ENCODE measurements at regions not wholly inside any gene's neighbourhood (a gene's known extent, or its start where the extent isn't known, plus 50 kb on each side); places are given as distances from the start of the nearest gene placed in this dataset.
"Not testable (repeated sequence)": the region's sequence is repeated elsewhere in the genome, so short reads cannot be mapped to it uniquely, and the experiment has no call there.

DNA sequence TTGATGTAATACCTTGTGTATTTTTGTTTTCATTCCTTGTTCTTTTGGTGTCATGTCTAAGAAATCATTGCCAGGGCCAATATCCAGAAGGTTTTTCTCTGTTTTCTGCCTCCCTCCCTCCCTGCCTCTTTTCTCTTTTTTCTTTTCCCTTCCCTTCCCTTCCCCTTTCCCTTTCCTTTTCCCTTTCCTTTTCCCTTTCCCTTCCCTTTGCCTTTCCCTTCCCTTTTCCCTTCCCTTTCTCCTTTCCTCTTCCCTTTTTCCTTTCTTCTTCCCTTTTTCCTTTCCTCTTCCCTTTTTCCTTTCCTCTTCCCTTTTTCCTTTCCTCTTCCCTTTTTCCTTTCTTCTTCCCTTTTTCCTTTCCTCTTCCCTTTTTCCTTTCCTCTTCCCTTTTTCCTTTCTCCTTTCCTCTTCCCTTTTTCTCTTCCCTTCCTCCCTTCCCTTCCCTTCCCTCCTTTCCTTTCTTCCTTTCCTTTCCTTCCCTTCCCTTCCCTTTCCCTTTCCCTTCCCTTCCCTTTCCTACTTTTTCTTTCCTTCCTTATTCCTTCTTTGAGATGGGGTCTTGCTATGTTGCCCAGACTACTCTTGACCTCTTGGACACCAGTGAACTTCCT lies 646.1 kb downstream of the RAPGEF2 start:
- DNase-seq, result no peak

DNA sequence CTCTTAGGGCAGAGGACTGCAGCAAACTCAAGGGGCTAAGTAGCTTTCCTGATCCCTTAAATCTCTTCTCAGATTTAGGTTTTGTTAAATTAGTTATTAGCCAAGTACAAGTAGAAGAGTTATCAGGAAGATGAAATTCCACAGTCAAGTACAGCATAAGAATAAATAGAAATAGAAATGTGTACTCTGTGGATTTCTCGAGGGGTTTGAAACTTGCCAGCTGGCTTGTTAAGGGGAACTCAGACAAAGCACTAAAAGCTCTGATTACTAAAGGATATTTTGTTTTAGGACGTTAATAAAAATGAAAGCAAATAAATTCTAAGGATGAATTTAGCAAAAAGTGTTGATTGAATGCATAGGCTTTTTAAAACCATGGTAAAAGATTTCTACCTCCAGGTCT lies 654.6 kb downstream of the RAPGEF2 start:
- no peak for DNase-seq

DNA sequence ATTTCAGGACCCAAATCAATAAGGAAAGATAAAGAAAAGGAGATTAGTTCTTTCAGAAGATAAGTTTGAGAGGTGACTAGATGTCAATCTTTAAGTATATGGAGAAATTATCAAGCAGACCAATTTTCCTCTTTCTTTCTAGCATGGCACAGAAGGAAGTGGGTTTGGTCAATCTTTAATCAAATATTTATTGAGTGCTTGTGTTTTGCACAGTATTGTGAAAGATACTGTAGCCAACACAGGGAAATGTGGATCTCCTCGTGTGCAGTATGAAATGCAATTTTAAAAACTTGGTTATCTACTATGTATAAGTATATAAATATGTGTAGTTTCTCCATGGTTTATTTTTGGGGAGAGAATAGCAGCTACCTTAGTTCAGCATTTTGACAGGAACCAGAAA lies 655.2 kb downstream of the RAPGEF2 start:
- DNase-seq, result no peak

DNA sequence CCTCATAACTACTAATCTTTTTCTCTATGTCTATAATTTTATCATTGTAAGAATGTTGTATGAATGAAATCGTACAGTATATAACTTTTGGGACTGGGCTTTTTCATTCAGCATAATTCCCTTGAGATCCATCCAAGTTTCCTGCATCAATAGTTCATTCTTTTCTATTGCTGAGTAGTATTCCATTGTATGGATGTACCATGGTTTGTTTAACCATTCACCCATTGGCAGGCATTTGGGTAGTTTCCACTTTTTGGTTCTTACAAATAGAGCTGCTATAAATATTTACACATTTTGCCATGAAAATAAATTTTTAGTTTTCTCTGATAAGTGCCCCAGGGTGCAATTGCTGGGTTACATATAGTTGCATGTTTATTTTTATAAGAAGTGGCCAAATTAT lies 659.8 kb downstream of the RAPGEF2 start:
- DNase-seq, result no peak

DNA sequence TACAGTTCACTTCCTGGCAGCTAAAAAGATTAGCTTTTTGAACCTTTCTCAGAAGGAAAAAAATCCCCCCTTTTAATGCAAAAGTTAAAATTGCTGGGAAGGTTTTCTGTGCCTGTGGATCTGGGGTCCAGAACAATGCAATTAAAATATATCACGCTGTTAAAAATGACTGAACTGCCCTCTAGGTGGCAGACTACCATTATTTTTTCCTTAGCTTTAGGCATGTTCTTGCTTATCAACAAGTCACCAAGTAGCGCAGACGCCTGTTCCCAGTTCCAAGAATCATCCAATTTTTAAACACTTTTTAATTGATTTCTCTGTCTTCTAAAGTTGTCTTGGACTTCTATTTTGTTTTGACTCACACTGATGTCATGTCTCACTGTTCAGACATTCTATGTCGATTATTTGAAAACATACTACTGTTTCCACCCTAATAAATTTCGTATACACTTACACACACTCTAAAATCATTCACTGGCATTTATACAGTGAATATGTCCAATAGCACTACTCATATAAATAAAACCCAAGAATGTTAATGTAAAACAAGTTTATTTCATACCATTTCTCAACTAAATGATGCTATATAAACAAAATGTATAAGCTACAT lies 661.6 kb downstream of the RAPGEF2 start:
- DNase-seq, result peak; percentile 79

DNA sequence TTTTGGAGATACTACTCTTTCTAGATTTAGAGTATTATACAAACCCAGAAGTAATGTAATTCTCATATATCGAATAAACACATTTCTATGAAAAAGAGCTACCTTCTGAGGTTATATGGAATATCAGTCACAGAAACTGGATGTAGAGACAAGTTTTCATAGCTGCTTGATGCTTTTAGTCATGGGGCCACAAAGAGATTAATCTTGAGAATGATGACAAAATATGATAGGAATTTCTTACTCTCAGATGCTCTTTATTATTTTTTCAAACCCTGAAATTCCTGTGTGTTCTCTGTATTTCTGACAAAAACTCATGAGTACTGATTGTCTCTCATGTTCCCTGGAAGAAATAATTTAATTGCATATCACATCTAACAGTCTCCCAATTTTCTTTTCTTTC lies 662.5 kb downstream of the RAPGEF2 start:
- no peak for DNase-seq

DNA sequence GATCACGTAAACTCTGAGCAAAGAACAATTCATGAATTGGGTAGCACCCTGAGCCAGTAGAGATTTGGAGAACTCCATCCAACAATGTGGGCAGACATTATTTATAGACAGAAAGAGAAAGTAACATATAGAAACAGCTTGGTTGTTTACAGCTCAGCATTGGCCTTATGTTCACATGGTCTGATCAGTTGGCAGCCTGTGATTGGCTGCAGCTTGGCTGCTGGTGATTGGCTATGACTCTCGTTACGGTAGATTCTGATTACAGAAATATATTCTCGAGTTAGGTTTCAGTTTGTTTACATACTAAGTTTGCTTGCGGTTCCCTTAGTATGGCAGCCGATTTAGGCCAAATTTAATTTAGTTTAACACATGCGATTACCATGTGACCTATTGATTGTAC lies 663.4 kb downstream of the RAPGEF2 start:
- no peak for DNase-seq

DNA sequence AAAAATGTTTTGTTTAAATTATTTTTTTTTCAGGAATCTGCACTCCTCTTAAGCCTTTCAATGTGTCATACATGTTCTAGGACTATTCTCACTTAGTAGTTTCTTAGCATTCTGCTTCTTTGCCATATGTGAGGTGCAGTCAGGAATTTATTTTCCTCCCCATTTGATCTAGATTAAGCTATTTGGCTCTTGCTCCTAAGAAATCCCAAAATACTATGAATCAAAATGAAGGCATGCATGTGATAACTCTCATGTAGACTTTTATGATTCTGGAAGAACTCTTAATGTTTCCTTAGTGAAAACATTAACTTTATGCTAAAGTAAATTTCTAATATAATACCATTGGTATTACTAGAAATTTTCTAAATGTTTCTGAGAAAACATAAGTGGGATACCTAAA lies 664.5 kb downstream of the RAPGEF2 start:
- no peak for DNase-seq

DNA sequence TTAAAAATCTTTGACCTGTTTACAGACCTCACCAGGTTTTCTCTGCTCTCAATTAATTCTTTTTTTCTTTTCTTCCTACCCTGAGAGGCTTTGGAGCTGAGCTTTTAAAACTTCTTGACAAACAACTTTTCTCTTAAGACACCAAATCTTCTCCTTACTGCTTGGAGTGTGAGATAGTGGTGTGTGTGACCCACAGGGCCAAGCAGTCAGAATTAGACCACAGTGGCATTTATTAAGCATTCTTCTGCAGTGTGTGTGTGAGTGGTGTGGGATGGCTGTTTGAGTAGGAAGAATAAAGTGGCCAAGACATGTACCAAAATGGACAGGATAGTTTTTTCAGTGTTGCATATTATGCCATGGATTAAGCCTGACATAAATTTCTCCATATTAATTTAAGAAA lies 665.1 kb downstream of the RAPGEF2 start:
- DNase-seq, result no peak

DNA sequence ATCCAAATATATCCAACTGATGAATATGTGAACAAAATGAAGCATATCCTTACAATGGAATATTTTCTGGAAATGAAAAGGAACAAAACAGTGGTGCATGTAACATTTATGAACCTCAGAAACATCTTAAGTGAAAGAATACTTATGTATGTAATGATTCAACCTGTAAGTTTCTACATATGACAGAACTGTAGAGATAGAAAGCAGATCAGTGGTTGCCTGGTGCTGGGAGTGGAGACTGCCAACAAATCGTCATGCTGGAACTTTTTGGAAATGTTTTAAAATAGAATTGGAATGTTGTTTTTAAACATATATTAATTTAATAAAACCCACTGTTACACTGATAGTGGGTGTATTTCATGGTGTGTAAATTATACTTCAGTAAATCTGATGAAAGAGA lies 667.5 kb downstream of the RAPGEF2 start:
- DNase-seq, result no peak

DNA sequence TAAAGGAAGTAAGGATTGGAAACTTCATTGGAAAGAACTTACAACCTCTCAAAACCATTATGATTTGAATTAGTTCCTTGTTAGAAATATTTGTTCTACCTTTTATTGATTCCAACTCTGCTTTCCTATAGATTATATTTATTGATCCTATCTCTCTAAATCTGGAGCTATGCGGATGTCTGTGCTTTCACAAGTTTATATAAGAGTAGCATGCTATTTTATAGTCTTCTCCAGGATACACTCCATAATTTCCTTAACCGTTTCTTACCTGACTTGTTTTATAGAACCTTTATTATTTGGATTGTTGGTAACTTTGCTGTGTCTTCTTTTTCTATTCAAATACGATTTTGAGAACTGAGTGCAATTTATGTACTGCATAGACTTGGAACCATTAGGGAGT lies 668.1 kb downstream of the RAPGEF2 start:
- no peak for DNase-seq

DNA sequence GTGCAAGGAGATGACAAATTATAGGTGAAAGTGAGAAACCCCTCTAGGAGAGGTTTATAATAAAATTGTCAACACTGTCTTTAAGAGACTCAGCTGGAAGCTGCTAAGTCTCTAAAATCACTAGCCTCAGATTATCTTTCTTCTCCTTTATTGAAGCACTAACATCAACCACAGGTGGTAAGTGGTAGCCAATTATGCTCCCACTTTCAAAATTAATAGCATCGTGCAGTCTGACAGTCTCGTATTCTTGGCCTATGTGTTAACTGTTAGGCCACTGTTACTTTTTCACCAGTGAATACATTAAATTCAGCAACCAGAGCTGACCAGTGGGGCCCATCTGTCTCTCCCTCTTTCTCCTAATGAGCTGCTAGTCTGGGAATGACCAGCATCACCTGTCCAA lies 674.1 kb downstream of the RAPGEF2 start:
- no peak for DNase-seq

DNA sequence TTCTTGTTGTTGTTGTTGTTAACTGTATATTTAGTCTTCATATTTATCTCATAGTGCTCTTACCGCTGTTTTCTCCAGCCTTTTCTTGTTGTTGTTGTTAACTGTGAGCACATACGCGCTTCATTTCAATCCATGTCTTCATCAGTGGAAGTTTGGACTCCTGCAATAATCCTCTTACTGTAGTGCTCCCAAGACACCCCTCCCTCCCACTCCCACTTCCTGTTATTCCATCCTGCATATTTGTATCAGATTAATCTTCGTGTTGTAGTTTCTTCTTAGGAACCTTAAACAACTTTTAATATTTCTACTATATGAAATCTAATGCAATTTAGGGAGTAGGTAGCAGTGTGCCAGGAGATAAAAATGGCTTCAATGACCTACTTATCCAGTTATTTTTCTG lies 674.8 kb downstream of the RAPGEF2 start:
- no peak for DNase-seq

DNA sequence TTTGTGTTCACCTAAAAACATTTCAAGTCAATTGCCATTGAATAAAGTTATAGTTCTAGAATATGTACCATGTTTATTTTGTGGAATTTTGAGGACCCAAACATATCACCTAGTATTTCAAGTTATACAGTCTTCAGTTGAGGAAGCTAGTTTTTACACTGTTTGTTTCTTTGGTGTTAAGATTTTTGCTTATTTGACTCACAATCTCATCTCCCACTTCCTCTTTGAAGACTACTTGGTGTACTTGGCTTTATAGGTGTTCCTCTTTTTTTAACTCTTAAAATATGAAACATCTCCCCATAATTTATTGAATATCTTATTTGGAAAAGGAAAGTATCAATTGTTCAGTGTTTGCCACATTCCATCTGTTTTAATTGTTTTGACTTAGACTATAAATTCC lies 675.4 kb downstream of the RAPGEF2 start:
- DNase-seq, result no peak

DNA sequence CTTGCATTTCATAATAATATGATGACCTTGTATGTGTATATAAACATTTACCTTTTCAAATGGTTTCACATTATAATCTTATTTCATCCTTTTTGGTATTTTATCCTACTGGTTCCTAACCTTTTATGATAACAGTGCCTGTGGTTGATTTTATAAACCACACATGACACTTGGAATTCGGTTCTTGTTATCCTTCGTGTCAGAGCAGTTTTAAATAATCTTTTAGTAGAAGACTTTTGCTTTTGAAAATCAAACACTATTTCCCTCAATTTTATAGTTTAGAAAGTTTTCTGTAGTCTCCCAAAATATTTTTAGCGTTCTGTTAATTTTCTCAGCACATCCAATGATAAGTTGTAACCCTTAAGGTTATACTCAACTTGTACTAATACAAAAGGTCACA lies 676.8 kb downstream of the RAPGEF2 start:
- DNase-seq, result no peak

DNA sequence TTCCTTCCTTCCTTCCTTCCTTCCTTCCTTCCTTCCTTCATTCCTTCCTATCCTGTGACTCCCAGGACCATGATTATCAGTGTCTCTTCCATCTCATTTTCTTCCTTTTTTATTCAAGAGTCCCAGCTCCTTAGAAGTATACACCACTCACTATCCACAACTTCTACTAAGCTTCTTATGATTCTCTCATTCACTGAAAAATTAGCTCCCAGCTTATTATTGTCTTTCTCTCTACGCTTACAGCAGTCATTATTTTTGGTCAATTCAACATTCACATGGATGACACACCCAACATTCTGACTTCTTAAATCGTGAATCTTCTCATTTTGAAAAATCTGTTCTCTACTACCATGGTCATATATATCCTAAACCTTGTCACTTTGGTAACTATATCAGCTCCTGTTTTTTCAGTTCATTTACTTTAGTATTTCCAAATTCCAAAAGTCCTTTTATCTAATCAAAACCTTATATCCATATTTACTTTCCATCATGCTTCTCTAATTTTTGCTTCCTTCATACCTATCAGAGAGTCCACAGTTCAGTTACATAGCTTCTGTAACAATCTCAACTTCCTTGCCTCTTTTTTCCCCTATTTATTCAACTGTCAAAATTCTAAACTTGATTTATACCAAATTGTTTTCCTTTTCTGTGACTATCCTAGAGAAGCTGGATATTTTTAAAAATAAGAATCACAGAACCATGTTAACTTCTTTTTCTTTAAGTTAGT lies 677.5 kb downstream of the RAPGEF2 start:
- no peak for DNase-seq

DNA sequence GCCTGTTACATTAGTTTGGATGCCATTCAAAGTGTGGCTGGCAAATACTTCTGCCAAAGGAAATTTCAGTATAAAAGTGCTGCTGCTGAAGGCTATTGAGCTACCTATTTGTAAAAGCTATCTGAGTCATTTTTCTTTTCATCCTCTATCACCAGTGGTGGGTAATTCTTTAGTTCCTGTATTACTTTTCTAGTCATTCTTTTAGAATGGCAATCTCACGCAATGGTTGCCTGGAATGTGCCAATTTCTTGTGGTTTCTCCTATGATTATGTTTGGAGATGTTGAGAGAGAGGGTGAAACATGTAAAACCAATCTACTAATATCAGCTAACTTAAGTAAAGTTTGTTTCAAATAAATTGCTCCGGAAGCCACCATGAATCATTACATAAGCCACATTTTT lies 685.0 kb downstream of the RAPGEF2 start:
- no peak for DNase-seq

DNA sequence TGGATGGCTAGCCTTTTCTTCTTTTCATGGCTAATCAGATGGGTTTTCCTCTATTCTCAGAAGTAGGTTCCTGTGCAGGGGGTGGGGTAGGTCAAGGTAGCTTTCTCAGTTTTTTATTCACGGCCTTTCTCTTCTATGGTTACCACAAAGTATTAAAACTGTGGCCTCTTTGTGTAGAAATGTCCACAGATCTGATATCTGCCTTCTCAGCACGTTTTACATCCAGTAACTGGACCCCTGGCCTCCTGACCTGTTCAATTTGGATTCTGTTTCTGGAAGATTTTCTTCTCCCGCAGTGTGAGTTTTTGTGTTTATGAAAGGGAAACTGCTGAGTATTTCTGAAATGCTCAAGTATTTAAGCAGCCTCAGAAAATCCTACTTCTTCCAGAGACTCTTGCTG lies 688.5 kb downstream of the RAPGEF2 start:
- DNase-seq, result no peak

DNA sequence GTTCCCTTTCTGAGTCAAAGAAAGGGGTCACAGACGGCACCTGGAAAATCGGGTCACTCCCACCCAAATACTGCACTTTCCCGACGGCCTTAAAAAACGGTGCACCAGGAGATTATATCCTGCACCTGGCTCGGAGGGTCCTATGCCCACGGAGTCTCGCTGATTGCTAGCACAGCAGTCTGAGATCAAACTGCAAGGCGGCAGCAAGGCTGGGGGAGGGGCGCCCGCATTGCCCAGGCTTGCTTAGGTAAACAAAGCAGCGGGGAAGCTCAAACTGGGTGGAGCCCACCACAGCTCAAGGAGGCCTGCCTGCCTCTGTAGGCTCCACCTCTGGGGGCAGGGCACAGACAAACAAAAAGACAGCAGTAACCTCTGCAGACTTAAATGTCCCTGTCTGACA lies 701.7 kb downstream of the RAPGEF2 start:
- not testable (repeated sequence) for DNase-seq

DNA sequence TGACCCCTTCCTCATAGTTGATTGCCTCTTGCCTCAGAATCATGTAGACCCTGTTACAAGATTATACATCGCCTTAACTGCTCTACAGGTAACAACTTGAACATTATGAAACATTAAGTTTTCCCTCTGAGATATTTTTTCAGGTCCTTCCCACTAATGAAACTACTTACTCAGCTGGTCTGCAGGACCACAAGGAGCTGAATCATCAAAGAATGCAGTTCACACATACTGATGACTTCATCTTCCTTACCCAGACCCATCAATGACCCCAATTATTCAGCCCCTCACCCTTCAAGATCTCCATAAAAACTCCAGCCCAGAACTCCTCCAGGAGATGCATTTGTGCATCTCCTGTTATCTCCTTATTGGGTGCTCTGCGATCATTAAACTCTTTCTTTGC lies 720.9 kb downstream of the RAPGEF2 start:
- no peak for DNase-seq

DNA sequence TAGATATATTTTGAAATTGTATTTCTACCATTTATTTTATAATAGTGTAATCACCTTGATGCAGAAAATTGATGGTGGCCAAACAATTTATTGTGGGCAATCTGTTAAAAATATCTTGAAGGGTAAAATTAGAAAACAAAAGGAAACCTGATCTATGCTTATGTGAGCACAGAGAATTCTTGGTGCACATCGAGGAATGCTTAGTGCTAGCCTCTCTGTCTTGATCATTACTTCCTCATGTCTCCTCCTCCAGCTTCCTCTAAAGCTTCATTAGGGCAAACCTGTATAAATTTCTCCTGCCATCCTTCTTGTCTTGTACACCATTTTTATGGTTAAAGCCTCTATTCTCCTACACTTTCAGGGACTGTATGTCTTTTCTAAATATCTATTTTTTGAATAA lies 725.8 kb downstream of the RAPGEF2 start:
- no peak for DNase-seq

DNA sequence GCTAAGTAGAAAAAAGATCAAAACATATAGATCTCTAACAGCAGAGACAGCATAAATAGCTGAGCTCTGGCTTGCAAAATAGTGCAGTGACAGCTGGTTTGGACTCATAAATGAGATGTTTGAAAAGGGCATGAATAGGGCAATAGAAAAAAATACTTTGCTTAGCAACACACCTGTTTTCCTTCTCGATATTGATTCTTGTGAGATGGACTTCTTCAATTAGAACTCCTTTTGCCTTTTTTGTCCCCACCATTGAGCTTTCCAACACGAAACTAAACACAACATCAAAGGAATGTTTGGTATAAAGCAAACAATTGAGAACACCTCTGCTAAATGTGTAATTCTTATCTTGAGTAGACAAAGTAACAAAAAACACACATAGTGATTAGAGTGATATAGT lies 726.3 kb downstream of the RAPGEF2 start:
- no peak for DNase-seq

DNA sequence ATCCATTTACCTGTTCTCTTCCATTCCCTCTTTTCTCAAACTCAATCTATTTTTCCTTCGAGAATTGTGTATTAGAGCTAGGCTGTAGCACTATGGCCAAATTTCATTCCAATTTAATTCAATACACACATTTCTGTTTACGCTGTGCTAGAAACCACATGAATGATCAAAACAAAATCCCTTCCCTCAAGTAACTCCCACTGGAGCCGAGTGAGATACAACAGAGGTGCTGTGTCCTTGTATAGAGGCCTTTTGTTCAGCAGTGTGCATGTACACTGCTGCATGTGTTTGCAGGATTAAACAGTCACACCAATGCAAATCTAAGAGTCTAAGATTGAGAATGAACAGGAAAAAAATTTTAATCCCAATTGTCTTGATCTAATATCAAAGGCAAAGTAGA lies 734.2 kb downstream of the RAPGEF2 start:
- DNase-seq, result no peak

DNA sequence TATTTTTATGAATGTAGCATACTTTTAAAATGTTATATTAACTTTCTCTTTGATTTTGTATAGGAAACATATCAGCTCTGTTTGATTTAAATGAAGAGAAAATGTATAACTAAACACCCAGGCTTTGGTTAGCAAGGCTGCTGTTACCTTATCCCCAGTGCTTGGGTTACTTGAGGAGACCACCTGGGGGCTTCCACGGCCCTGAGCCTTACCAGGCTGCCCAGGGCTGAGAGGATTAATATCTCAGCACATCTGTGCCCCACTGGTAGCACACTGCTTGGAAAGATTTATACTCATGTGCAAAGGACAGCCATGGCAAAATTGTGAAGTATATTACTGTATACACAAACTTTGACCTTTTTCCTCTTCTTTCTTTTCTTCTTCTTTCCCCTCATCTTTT lies 752.9 kb downstream of the RAPGEF2 start:
- no peak for DNase-seq

DNA sequence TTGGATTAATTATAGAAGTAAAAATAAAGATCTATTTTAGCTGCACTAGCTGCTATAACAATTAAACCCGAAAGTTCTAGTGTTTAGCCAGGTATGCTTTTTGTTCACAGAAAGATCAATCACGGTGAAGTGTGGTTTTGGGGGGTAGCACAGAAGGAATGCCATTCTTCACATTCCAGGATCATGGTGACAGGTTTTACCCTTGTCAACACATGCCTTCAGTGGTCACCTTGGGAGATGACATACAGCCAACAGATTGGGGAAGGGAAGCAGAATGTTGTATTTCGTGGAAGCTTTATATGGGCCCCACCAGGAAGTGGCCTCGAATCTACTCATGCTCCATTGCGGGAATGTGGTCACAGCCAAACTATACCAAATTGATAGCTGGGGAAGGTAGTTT lies 753.6 kb downstream of the RAPGEF2 start:
- no peak for DNase-seq
